GM12865 (cell line): ENCODE measurements at regions not wholly inside any gene's neighbourhood (a gene's known extent, or its start where the extent isn't known, plus 50 kb on each side); places are given as distances from the start of the nearest gene placed in this dataset.

Experiments used
- DNase-seq: peaks from one replicate; pipeline ENCODE4 v3.0.0; 2010; ENCODE audit warnings: low read depth
- H3K4me3 ChIP-seq: 2 replicates; pipeline ENCODE4 v1.5.1; 2011; ENCODE audit warnings: mild to moderate bottlenecking, low read depth, low read length, control low read depth
- CTCF ChIP-seq: IDR thresholded peaks from 2 replicates; pipeline ENCODE4 v1.5.1; 2011; ENCODE audit warnings: low read length, control low read depth, low read depth, inconsistent platforms; ENCODE audit not compliant: insufficient read depth; ENCODE audit errors: missing control alignments

- DNase-seq = peak; percentile 54
- no peak for TF ChIP-seq CTCF
- no peak overlapping the region for H3K4me3 ChIP-seq
These were observed 166.7 kb upstream of the ZNF521 start for GRCh38 chr18:25518716-25519053.

- no peak for TF ChIP-seq CTCF
These were observed 166.1 kb upstream of the ZNF521 start for GRCh38 chr18:25517881-25518715.

DNA sequence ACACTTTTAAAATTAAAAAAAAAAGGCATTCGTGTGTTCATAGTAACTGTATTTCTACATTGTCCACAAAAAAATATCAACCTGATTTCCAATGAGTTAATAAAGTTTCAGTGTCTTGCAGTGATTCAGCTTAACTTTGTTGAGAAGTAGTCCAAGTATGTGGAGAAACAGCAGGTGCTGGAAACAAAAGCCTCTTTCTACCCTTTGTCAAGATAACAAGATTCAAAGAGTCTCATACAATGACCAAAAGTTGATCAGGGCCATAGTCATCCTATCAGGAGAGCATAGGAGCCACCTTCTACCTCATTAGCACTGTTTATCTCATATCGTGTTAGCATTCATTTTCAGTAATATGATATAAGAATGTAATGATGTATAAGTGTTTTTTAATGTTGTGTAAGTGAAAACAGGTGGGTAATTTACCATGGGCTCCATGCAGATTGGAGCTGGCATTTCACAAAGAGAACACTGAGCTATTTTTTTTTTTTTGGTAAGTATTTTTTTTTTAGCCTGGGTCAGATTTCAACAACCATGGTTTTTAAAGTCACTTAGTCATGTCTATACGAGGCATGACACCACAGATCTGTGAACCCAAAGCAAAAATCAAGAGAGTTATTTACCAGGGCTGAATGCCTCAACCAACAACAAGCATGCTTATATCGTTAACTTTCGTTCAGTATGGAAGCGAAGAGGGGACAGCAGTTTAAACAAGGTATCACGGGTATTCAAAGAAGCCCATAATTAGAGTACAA lies 165.0 kb upstream of the ZNF521 start:
- no peak for TF ChIP-seq CTCF
- no peak overlapping the region for H3K4me3 ChIP-seq
- DNase-seq = no peak

More at GRCh38 chr18:25517881-25518715, 166.1 kb upstream of the ZNF521 start:
- no peak overlapping the region for H3K4me3 ChIP-seq
- DNase-seq = peak; percentile 18

DNA sequence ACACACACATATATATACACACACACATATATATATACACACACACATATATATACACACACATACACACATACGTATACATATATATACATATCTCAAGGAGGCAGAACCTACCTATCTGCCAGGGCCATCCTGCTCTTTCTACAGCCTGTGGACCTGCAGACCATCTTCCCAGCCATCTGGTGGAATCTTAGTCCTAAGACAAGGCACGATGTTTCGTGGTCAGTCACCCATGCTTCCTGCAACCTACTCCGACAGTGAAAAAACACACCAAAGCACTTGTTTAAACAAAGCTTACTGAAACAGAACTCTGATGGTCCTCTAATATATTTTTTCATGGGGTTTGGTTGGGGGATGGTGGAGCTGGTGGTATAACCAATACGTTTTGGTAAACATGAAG lies 164.2 kb upstream of the ZNF521 start:
- no peak overlapping the region for H3K4me3 ChIP-seq
- no peak for TF ChIP-seq CTCF
- DNase-seq = no peak

GRCh38 chr18:25510096-25510495 lies 158.1 kb upstream of the ZNF521 start:
- no peak for DNase-seq
- H3K4me3 ChIP-seq = no peak overlapping the region
- TF ChIP-seq CTCF = no peak

DNA sequence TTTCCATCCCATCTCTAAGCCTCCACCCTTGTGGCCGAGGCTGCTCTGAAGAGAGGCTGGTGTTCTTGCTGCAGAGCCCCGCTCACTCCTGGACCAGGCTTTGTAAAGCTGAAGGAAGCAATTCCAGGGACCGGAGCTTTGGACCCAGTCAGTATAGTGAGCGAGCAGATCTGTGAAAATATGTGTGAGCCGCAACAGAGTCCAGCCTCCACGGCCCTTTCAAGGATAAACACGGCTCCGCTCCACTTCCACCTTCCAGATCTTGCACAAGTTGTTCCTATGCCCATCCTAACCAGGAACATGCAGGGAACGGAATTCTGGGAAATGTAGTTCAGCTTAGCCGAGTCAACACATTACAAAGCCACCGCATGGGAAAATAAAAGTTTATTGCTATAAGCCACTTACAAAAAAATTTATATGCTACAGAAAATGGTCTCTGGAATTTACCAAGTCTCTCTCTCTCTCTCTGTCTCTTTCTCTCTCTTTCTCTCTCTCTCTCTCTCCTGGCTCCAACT lies 151.7 kb upstream of the ZNF521 start:
- no peak for DNase-seq
- H3K4me3 ChIP-seq = no peak overlapping the region

More for the DNA sequence above, 151.7 kb upstream of the ZNF521 start:
- no peak for TF ChIP-seq CTCF
